OCI-LY3 (cell line): ENCODE measurements at regions not wholly inside any gene's neighbourhood (a gene's known extent, or its start where the extent isn't known, plus 50 kb on each side); places are given as distances from the start of the nearest gene placed in this dataset.

Experiments
- H2AFZ ChIP-seq: fragments of 200-600, 300-600 bp; shearing (Covaris generic); 2 replicates; pipeline ENCODE4 v1.6.0; 2014; ENCODE audit warnings: antibody characterized with exemption, low read depth, low read length
- H3K27ac ChIP-seq: fragments of 200-600, 300-600 bp; sonication (generic); 2 replicates; pipeline ENCODE4 v1.5.1; 2014; ENCODE audit warnings: mild to moderate bottlenecking, low read length, moderate library complexity, mixed read lengths
- H3K27me3 ChIP-seq: fragments of 200-600, 300-600 bp; sonication (generic); 2 replicates; pipeline ENCODE4 v1.6.1; 2014; ENCODE audit warnings: low read depth, low read length, mixed read lengths
- H3K36me3 ChIP-seq: fragments of 200-600, 300-600 bp; sonication (generic); replicated peaks from 2 replicates; pipeline ENCODE3; 2014; ENCODE audit warnings: low read depth, low read length, mixed read lengths
- H3K4me1 ChIP-seq: fragments of 300-600, 200-600 bp; sonication (generic); 2 replicates; pipeline ENCODE4 v1.6.1; 2014; ENCODE audit warnings: low read length, mixed read lengths
- H3K4me2 ChIP-seq: fragments of 200-600, 300-600 bp; sonication (generic); 2 replicates; pipeline ENCODE4 v1.6.1; 2014; ENCODE audit warnings: low read length, mixed read lengths
- H3K4me3 ChIP-seq: fragments of 300-600, 200-600 bp; sonication (generic); 2 replicates; pipeline ENCODE4 v1.5.1; 2014; ENCODE audit warnings: antibody characterized with exemption, mild to moderate bottlenecking, low read length, moderate library complexity
- H3K79me2 ChIP-seq: fragments of 300-600, 200-600 bp; shearing (Covaris generic); 2 replicates; pipeline ENCODE4 v1.6.1; 2014; ENCODE audit warnings: mild to moderate bottlenecking, low read length, mixed read lengths
- H3K9ac ChIP-seq: fragments of 300-600, 200-600 bp; shearing (Covaris generic); 2 replicates; pipeline ENCODE4 v1.6.0; 2014; ENCODE audit warnings: mild to moderate bottlenecking, low read length, moderate library complexity
- H3K9me3 ChIP-seq: fragments of 200-600, 300-600 bp; shearing (Covaris generic); 2 replicates; pipeline ENCODE4 v1.6.1; 2014; ENCODE audit warnings: low read length, mixed read lengths; ENCODE audit not compliant: insufficient read depth
- H4K20me1 ChIP-seq: fragments of 200-600, 300-600 bp; sonication (generic); 2 replicates; pipeline ENCODE4 v1.6.1; 2016; ENCODE audit warnings: low read length, mixed read lengths; ENCODE audit not compliant: insufficient read depth
- CTCF ChIP-seq: fragments of 200-600, 300-600 bp; sonication (generic); IDR thresholded peaks from 2 replicates; pipeline ENCODE4 v1.5.1; 2014; ENCODE audit warnings: antibody characterized with exemption, low read length, low read depth
- EZH2phosphoT487 ChIP-seq: fragments of 200-600 bp; shearing (Covaris generic); IDR thresholded peaks from 2 replicates; pipeline ENCODE4 v1.6.1; 2018; ENCODE audit warnings: antibody characterized with exemption, mixed run types, low read depth

GRCh38 chr11:70756756-70757155 is 358.4 kb downstream of the CTTN start:
- TF ChIP-seq EZH2phosphoT487 (no peak), CTCF (no peak)
- no peaks in the 10 kb centered on the region for H3K9me3 ChIP-seq
- H3K9ac ChIP-seq, result no peak overlapping the region
- H3K79me2 ChIP-seq, result no peaks in the 10 kb centered on the region
- H3K27ac ChIP-seq, result no peak overlapping the region
- H3K4me2 ChIP-seq, result no peak overlapping the region
- no peaks in the 10 kb centered on the region for H4K20me1 ChIP-seq
- no peaks in the 10 kb centered on the region for H3K4me1 ChIP-seq
- H3K27me3 ChIP-seq, result peaks cover 33% of the 10 kb centered on the region
- H2AFZ ChIP-seq, result no peak overlapping the region
- no peaks in the 10 kb centered on the region for H3K36me3 ChIP-seq
- no peak overlapping the region for H3K4me3 ChIP-seq

- Histone ChIP-seq H2AFZ (no peak overlapping the region), H3K27ac (no peak overlapping the region), H3K4me1 (no peaks in the 10 kb centered on the region), H3K4me3 (no peak overlapping the region), H3K9me3 (no peaks in the 10 kb centered on the region), H3K79me2 (no peaks in the 10 kb centered on the region), H3K27me3 (peaks cover 33% of the 10 kb centered on the region), H4K20me1 (no peaks in the 10 kb centered on the region), H3K4me2 (no peak overlapping the region), H3K9ac (no peak overlapping the region), H3K36me3 (no peaks in the 10 kb centered on the region)
- no peak for TF ChIP-seq CTCF
- no peak for TF ChIP-seq EZH2phosphoT487
These were observed 358.9 kb downstream of the CTTN start for GRCh38 chr11:70757241-70757640.

- no peak for TF ChIP-seq CTCF
- TF ChIP-seq EZH2phosphoT487, result no peak
- Histone ChIP-seq H3K4me1 (no peaks in the 10 kb centered on the region), H3K4me2 (no peak overlapping the region), H3K79me2 (no peaks in the 10 kb centered on the region), H3K4me3 (no peak overlapping the region), H3K27ac (no peak overlapping the region), H3K36me3 (no peaks in the 10 kb centered on the region), H3K9ac (no peak overlapping the region), H2AFZ (no peak overlapping the region), H4K20me1 (no peaks in the 10 kb centered on the region), H3K9me3 (no peaks in the 10 kb centered on the region), H3K27me3 (peaks cover 33% of the 10 kb centered on the region)
These were observed 359.9 kb downstream of the CTTN start for GRCh38 chr11:70758206-70758605.

- TF ChIP-seq EZH2phosphoT487 (no peak), CTCF (no peak)
- H4K20me1 ChIP-seq, result no peaks in the 10 kb centered on the region
- no peaks in the 10 kb centered on the region for H3K79me2 ChIP-seq
- H2AFZ ChIP-seq, result no peak overlapping the region
- H3K27me3 ChIP-seq, result peaks cover 33% of the 10 kb centered on the region
- H3K27ac ChIP-seq, result no peak overlapping the region
- no peak overlapping the region for H3K4me3 ChIP-seq
- H3K4me1 ChIP-seq, result no peaks in the 10 kb centered on the region
- H3K9ac ChIP-seq, result no peak overlapping the region
- no peaks in the 10 kb centered on the region for H3K36me3 ChIP-seq
- no peak overlapping the region for H3K4me2 ChIP-seq
- no peaks in the 10 kb centered on the region for H3K9me3 ChIP-seq
These were observed 361.5 kb downstream of the CTTN start for GRCh38 chr11:70759846-70760245.
